ENCODE measurements at regions not wholly inside any gene's neighbourhood (a gene's known extent, or its start where the extent isn't known, plus 50 kb on each side); places are given as distances from the start of the nearest gene placed in this dataset.
"Not testable (repeated sequence)": the region's sequence is repeated elsewhere in the genome, so short reads cannot be mapped to it uniquely, and the experiment has no call there.

- no peaks in the 10 kb centered on the region for H3K36me3 ChIP-seq (ENCODE audit: low read depth, low read length)
- intact Hi-C loops (cut with micrococcal nuclease), result no loop called here
- BruUV-seq (replicated peaks), result no TSS peak
- ChIA-PET POLR2A (ENCODE audit: unreplicated experiment) (no interaction called here), CTCF (no interaction called here)
- no peaks in the 10 kb centered on the region for H3F3A ChIP-seq (ENCODE audit: low read length, unreplicated experiment)
- DNase-seq (no peak), ATAC-seq (no peak)
- no peak overlapping the region for H3K4me3 ChIP-seq (ENCODE audit: low read length)
- H2AFZ ChIP-seq (ENCODE audit: low read length), result no peak overlapping the region
- H3K79me2 ChIP-seq (ENCODE audit: low read length), result no peaks in the 10 kb centered on the region
- H4K20me1 ChIP-seq (ENCODE audit: low read length), result no peaks in the 10 kb centered on the region
- H3K9ac ChIP-seq (ENCODE audit: low read length), result no peak overlapping the region
- no peaks in the 10 kb centered on the region for H3K4me1 ChIP-seq (ENCODE audit: insufficient read depth, low read length)
- H3K27ac ChIP-seq (ENCODE audit: low read length), result no peak overlapping the region
- no peaks in the 10 kb centered on the region for H3K9me2 ChIP-seq (replicated peaks; ENCODE audit: low read length)
- no peaks in the 10 kb centered on the region for H3K27me3 ChIP-seq (ENCODE audit: low read length)
- TF ChIP-seq EZH2phosphoT487 (IDR thresholded peaks at IDR 0.05; ENCODE audit: borderline replicate concordance, low read length), result no peak
- TF ChIP-seq EZH2 (IDR thresholded peaks at IDR 0.05; ENCODE audit: low read length, unreplicated experiment), result no peak
- TF ChIP-seq, protein P1, sequence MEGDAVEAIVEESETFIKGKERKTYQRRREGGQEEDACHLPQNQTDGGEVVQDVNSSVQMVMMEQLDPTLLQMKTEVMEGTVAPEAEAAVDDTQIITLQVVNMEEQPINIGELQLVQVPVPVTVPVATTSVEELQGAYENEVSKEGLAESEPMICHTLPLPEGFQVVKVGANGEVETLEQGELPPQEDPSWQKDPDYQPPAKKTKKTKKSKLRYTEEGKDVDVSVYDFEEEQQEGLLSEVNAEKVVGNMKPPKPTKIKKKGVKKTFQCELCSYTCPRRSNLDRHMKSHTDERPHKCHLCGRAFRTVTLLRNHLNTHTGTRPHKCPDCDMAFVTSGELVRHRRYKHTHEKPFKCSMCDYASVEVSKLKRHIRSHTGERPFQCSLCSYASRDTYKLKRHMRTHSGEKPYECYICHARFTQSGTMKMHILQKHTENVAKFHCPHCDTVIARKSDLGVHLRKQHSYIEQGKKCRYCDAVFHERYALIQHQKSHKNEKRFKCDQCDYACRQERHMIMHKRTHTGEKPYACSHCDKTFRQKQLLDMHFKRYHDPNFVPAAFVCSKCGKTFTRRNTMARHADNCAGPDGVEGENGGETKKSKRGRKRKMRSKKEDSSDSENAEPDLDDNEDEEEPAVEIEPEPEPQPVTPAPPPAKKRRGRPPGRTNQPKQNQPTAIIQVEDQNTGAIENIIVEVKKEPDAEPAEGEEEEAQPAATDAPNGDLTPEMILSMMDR (conservative IDR thresholded peaks at IDR 0.05; ENCODE audit: low read depth, low read length), result no peak
- H3K9me3 ChIP-seq (ENCODE audit: low read length), result no peaks in the 10 kb centered on the region
- H3K4me2 ChIP-seq (ENCODE audit: low read length), result no peak overlapping the region
Measured at GRCh38 chr15:20355256-20355868, 186.2 kb downstream of the GOLGA6L6 start.

DNA sequence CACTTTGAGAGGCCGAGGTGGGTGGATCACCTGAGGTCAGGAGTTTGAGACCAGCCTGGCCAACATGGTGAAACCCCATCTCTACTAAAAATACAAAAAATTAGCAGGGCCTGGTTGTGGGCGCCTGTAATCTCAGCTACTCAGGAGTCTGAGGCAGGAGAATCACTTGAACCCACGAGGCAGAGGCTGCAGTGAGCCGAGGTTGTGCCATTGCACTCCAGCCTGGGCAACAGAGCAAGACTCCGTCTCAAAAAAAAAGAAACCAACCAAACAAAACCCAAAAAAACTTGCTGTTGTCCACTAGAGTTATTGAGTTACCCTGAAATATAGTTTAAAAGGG lies 186.7 kb downstream of the GOLGA6L6 start:
- H3F3A ChIP-seq (ENCODE audit: low read length, unreplicated experiment); H3K27ac ChIP-seq (ENCODE audit: low read length); H3K4me2 ChIP-seq (ENCODE audit: low read length); H3K9me3 ChIP-seq (ENCODE audit: low read length); H3K27me3 ChIP-seq (ENCODE audit: low read length); H3K36me3 ChIP-seq (ENCODE audit: low read depth, low read length); H2AFZ ChIP-seq (ENCODE audit: low read length); intact Hi-C loops (cut with micrococcal nuclease); H4K20me1 ChIP-seq (ENCODE audit: low read length); ATAC-seq; H3K4me1 ChIP-seq (ENCODE audit: insufficient read depth, low read length); H3K9ac ChIP-seq (ENCODE audit: low read length); CTCF ChIA-PET; H3K4me3 ChIP-seq (ENCODE audit: low read length); BruUV-seq (replicated peaks); POLR2A ChIA-PET (ENCODE audit: unreplicated experiment); H3K79me2 ChIP-seq (ENCODE audit: low read length); DNase-seq; H3K9me2 ChIP-seq (replicated peaks; ENCODE audit: low read length): not testable (repeated sequence)

DNA sequence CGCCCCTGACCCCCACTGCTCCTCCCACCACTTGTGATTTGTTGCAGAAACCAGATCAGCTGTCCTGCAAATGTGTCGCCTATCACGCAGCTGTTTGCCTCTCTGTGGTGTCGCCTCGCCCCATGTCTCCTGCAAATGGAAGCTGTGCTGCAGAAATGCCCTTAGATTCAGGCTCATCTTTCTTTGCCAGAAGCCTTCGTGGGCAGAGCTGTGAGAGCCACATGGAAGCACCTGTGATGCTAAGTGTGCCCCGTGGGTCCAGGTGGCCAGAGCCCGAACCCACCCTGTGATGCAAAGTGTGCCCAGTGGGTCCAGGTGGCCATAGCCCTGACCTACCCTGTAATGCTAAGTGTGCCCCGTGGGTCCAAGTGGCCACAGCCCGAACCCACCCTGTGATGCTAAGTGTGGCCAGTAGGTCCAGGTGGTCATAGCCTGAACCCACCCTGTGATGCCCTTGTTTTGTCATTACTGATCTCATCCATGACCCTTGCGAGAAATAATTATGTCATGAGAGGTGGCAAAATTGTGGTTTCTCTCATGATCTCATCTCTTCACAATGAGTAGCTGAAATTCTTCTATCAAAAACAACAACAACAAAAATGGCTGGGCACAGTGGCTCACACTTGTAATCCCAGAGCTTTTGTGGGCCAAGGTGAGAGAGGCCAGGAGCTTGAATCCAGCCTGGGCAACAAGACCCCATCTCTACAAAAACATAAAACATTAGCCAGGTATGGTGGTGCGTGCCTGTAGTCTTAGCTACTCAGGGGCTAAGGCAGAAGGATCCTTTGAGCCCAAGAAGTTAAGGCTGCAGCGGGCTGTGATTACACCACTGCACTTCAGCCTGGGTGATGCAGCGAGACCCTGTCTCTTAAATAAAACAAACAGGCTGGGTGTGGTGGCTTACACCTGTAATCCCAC lies 187.4 kb downstream of the GOLGA6L6 start:
- no peaks in the 10 kb centered on the region for H3K4me1 ChIP-seq (ENCODE audit: insufficient read depth, low read length)
- no TSS peak for BruUV-seq (replicated peaks)
- no peaks in the 10 kb centered on the region for H3K36me3 ChIP-seq (ENCODE audit: low read depth, low read length)
- intact Hi-C loops (cut with micrococcal nuclease), result no loop called here
- ChIA-PET CTCF (no interaction called here), POLR2A (ENCODE audit: unreplicated experiment) (no interaction called here)
- no peak overlapping the region for H3K4me3 ChIP-seq (ENCODE audit: low read length)
- H3F3A ChIP-seq (ENCODE audit: low read length, unreplicated experiment), result no peaks in the 10 kb centered on the region
- ATAC-seq (no peak), DNase-seq (no peak)
- H2AFZ ChIP-seq (ENCODE audit: low read length), result no peak overlapping the region
- TF ChIP-seq EZH2 (IDR thresholded peaks at IDR 0.05; ENCODE audit: low read length, unreplicated experiment) (no peak), EZH2phosphoT487 (IDR thresholded peaks at IDR 0.05; ENCODE audit: borderline replicate concordance, low read length) (no peak)
- TF ChIP-seq, protein P1 (conservative IDR thresholded peaks at IDR 0.05; ENCODE audit: low read depth, low read length), result no peak
- H3K4me2 ChIP-seq (ENCODE audit: low read length), result no peak overlapping the region
- 0 out of 2 replicates have a peak, but pooled peaks cover 5% of the 10 kb centered on the region for H3K9me3 ChIP-seq (ENCODE audit: low read length)
- no peaks in the 10 kb centered on the region for H3K9me2 ChIP-seq (replicated peaks; ENCODE audit: low read length)
- no peak overlapping the region for H3K9ac ChIP-seq (ENCODE audit: low read length)
- no peak overlapping the region for H3K27ac ChIP-seq (ENCODE audit: low read length)
- H4K20me1 ChIP-seq (ENCODE audit: low read length), result no peaks in the 10 kb centered on the region
- no peaks in the 10 kb centered on the region for H3K79me2 ChIP-seq (ENCODE audit: low read length)
- no peaks in the 10 kb centered on the region for H3K27me3 ChIP-seq (ENCODE audit: low read length)
